ENCODE measurements at regions not wholly inside any gene's neighbourhood (a gene's known extent, or its start where the extent isn't known, plus 50 kb on each side); places are given as distances from the start of the nearest gene placed in this dataset.

GRCh38 chr10:108696792-108697477, 1226.4 kb downstream of the XPNPEP1 start:
- Histone ChIP-seq H3K9me3 (ENCODE audit: control insufficient read depth, insufficient read depth, low read length) (no peaks in the 10 kb centered on the region), H3K4me3 (ENCODE audit: low read depth, low read length) (no peak overlapping the region), H3K27ac (ENCODE audit: low read depth, low read length) (no peak overlapping the region), H3K27me3 (ENCODE audit: control insufficient read depth, insufficient read depth, low read length) (no peaks in the 10 kb centered on the region), H3K36me3 (ENCODE audit: control insufficient read depth, insufficient read depth, low read length) (no peaks in the 10 kb centered on the region), H3K4me1 (ENCODE audit: control insufficient read depth, insufficient read depth, low read length) (no peaks in the 10 kb centered on the region)
- no peak for DNase-seq (ENCODE audit: low read depth in 4 of 6, low spot score in 6 of 6)
- no CpG with 5 or more reads among the region's 4 CpGs for WGBS (ENCODE audit: insufficient coverage)

DNA sequence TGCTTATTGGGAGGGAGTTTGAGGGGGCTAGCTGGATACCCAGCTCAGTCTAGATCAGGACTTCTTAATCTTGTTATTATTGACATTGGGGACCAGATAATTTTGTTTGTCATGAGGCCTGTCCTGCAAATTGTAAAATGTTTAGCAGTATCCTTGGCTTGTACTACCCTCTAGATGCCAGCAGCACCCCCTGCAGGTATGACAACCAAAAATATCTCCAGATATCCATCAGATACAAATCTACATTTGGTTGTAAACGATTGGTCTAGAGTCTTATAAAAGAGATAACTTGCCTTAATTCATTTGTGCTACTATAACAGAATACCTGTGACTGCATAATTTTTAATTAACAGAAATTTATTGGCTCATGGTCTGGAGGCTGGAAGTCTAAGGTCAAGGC, 1232.2 kb downstream of the XPNPEP1 start:
- WGBS (ENCODE audit: insufficient coverage) = no CpG with 5 or more reads among the region's 1 CpG
- H3K27me3 ChIP-seq (ENCODE audit: control insufficient read depth, insufficient read depth, low read length) = no peaks in the 10 kb centered on the region
- no peaks in the 10 kb centered on the region for H3K9me3 ChIP-seq (ENCODE audit: control insufficient read depth, insufficient read depth, low read length)
- no peak overlapping the region for H3K27ac ChIP-seq (ENCODE audit: low read depth, low read length)
- DNase-seq (ENCODE audit: low read depth in 4 of 6, low spot score in 6 of 6) = no peak
- no peaks in the 10 kb centered on the region for H3K4me1 ChIP-seq (ENCODE audit: control insufficient read depth, insufficient read depth, low read length)
- H3K36me3 ChIP-seq (ENCODE audit: control insufficient read depth, insufficient read depth, low read length) = no peaks in the 10 kb centered on the region
- no peak overlapping the region for H3K4me3 ChIP-seq (ENCODE audit: low read depth, low read length)

DNA sequence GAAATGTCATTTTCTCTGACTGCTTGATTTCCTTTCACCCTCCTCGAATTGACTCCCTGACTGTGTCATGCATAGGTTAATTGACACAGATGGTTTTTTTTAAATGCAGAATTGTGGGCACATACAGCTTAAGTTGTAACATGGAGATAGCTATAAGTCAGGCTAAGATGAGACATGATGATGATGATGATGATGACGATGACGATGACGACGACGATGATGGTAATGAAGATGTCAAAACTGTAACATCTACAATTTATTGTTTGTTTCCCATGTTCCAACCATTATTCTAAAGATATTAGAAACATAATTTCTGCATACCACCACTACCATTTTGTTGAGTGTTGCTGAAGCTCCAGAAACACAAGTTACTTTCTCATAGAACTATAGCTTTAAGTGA, 1232.8 kb downstream of the XPNPEP1 start:
- no peaks in the 10 kb centered on the region for H3K9me3 ChIP-seq (ENCODE audit: control insufficient read depth, insufficient read depth, low read length)
- no peaks in the 10 kb centered on the region for H3K36me3 ChIP-seq (ENCODE audit: control insufficient read depth, insufficient read depth, low read length)
- H3K4me1 ChIP-seq (ENCODE audit: control insufficient read depth, insufficient read depth, low read length) = no peaks in the 10 kb centered on the region
- no peak for DNase-seq (ENCODE audit: low read depth in 4 of 6, low spot score in 6 of 6)
- no peak overlapping the region for H3K27ac ChIP-seq (ENCODE audit: low read depth, low read length)
- WGBS (ENCODE audit: insufficient coverage) = no CpG with 5 or more reads among the region's 6 CpGs
- H3K4me3 ChIP-seq (ENCODE audit: low read depth, low read length) = no peak overlapping the region
- no peaks in the 10 kb centered on the region for H3K27me3 ChIP-seq (ENCODE audit: control insufficient read depth, insufficient read depth, low read length)

GRCh38 chr10:108689891-108690290, 1233.4 kb downstream of the XPNPEP1 start:
- no peak overlapping the region for H3K4me3 ChIP-seq (ENCODE audit: low read depth, low read length)
- no peaks in the 10 kb centered on the region for H3K36me3 ChIP-seq (ENCODE audit: control insufficient read depth, insufficient read depth, low read length)
- no peak for DNase-seq (ENCODE audit: low read depth in 4 of 6, low spot score in 6 of 6)
- no peaks in the 10 kb centered on the region for H3K27me3 ChIP-seq (ENCODE audit: control insufficient read depth, insufficient read depth, low read length)
- H3K9me3 ChIP-seq (ENCODE audit: control insufficient read depth, insufficient read depth, low read length) = no peaks in the 10 kb centered on the region
- no peaks in the 10 kb centered on the region for H3K4me1 ChIP-seq (ENCODE audit: control insufficient read depth, insufficient read depth, low read length)
- H3K27ac ChIP-seq (ENCODE audit: low read depth, low read length) = no peak overlapping the region

GRCh38 chr10:108688314-108688713, 1235.0 kb downstream of the XPNPEP1 start:
- no peak for DNase-seq (ENCODE audit: low read depth in 4 of 6, low spot score in 6 of 6)
- Histone ChIP-seq H3K27ac (ENCODE audit: low read depth, low read length) (no peak overlapping the region), H3K4me1 (ENCODE audit: control insufficient read depth, insufficient read depth, low read length) (no peaks in the 10 kb centered on the region), H3K9me3 (ENCODE audit: control insufficient read depth, insufficient read depth, low read length) (no peaks in the 10 kb centered on the region), H3K27me3 (ENCODE audit: control insufficient read depth, insufficient read depth, low read length) (no peaks in the 10 kb centered on the region), H3K4me3 (ENCODE audit: low read depth, low read length) (no peak overlapping the region), H3K36me3 (ENCODE audit: control insufficient read depth, insufficient read depth, low read length) (no peaks in the 10 kb centered on the region)
- WGBS (ENCODE audit: insufficient coverage) = no CpG with 5 or more reads among the region's 2 CpGs

DNA sequence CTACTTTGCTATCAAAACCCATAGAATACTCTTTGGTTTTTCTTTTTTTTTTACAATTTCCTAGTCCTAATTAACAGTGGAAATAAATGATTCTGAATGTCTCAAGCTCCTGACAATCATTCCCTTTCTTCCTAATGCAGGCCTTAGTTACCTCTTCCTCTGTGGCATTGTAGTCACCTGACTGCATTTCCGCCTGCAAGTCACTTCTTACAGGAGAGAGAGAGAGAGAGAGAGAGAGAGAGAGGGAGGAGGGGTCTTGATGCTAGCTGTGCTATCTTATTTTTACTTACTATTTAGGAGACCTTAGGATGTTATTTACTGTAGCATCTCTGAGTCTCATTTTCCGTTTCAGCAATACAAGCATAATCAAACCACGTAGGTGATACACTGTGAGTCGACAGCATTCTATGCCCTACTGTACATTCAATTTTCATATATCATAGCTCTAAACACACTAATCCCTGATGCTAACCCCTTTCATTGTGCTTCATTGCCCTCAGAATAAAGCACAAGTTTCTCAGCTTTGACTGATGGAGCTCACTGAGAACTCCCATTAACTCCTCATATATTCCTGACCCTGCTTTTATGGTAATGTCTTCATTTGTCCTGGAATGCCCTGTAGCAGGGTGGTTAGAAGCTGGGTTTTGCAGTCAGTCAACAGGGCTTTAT, 1237.3 kb downstream of the XPNPEP1 start:
- no peak overlapping the region for H3K27ac ChIP-seq (ENCODE audit: low read depth, low read length)
- 70% methylated on average over 3 of the region's 4 CpGs for WGBS (ENCODE audit: insufficient coverage)
- peak in 1 of 6 donors; percentile 52 for DNase-seq (ENCODE audit: low read depth in 4 of 6, low spot score in 6 of 6)
- H3K27me3 ChIP-seq (ENCODE audit: control insufficient read depth, insufficient read depth, low read length) = no peaks in the 10 kb centered on the region
- no peaks in the 10 kb centered on the region for H3K36me3 ChIP-seq (ENCODE audit: control insufficient read depth, insufficient read depth, low read length)
- H3K4me1 ChIP-seq (ENCODE audit: control insufficient read depth, insufficient read depth, low read length) = no peaks in the 10 kb centered on the region
- H3K9me3 ChIP-seq (ENCODE audit: control insufficient read depth, insufficient read depth, low read length) = no peaks in the 10 kb centered on the region
- H3K4me3 ChIP-seq (ENCODE audit: low read depth, low read length) = no peak overlapping the region

DNA sequence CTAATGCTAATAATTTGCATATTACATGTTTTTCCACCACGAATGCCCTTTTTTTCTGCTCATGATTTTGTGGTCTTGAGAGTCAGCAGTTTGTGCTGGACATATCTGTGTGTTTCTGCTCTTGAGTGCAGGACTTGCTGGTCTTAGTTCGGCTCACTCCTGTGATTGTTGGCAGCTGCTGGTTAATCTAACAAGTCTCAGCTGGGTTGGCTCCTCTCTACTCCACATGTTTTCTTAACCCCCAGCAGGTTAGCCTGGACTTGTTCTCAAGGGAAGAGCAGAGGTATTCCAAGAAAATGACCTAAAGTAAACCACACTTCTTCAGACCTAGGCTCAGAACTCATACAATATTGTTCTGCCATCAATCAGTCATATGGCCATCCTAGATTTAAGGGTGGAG, 1238.9 kb downstream of the XPNPEP1 start:
- H3K27me3 ChIP-seq (ENCODE audit: control insufficient read depth, insufficient read depth, low read length) = no peaks in the 10 kb centered on the region
- H3K4me3 ChIP-seq (ENCODE audit: low read depth, low read length) = no peak overlapping the region
- no peaks in the 10 kb centered on the region for H3K36me3 ChIP-seq (ENCODE audit: control insufficient read depth, insufficient read depth, low read length)
- 86% methylated on average over 1 of the region's 2 CpGs for WGBS (ENCODE audit: insufficient coverage)
- no peaks in the 10 kb centered on the region for H3K9me3 ChIP-seq (ENCODE audit: control insufficient read depth, insufficient read depth, low read length)
- no peaks in the 10 kb centered on the region for H3K4me1 ChIP-seq (ENCODE audit: control insufficient read depth, insufficient read depth, low read length)
- peak in 1 of 6 donors; percentile 53 for DNase-seq (ENCODE audit: low read depth in 4 of 6, low spot score in 6 of 6)
- H3K27ac ChIP-seq (ENCODE audit: low read depth, low read length) = no peak overlapping the region

- no peak for DNase-seq (ENCODE audit: low read depth in 4 of 6, low spot score in 6 of 6)
- Histone ChIP-seq H3K4me3 (ENCODE audit: low read depth, low read length) (no peak overlapping the region), H3K27me3 (ENCODE audit: control insufficient read depth, insufficient read depth, low read length) (no peaks in the 10 kb centered on the region), H3K27ac (ENCODE audit: low read depth, low read length) (no peak overlapping the region), H3K9me3 (ENCODE audit: control insufficient read depth, insufficient read depth, low read length) (no peaks in the 10 kb centered on the region), H3K36me3 (ENCODE audit: control insufficient read depth, insufficient read depth, low read length) (no peaks in the 10 kb centered on the region), H3K4me1 (ENCODE audit: control insufficient read depth, insufficient read depth, low read length) (no peaks in the 10 kb centered on the region)
These were observed 1249.6 kb downstream of the XPNPEP1 start for GRCh38 chr10:108673741-108674140.

DNA sequence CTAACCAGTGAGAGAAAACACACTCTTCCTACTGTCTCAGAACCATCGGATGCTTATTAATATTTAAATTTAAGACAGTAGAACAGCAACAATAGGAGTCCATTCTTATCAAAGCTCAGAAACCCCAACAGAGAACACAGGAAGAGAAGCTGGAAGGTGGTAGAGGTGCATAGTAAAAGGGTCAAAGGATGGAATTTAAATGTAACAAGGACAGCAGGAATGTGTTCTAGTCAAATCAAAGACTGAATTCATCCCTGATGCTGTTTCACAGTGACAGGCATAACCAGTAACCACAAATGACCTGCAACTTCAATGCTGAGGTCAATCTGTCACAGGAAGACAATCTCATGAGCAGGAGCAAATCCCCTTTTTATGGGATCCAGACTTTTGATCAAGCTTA, 1259.7 kb downstream of the XPNPEP1 start:
- Histone ChIP-seq H3K9me3 (ENCODE audit: control insufficient read depth, insufficient read depth, low read length) (no peaks in the 10 kb centered on the region), H3K4me1 (ENCODE audit: control insufficient read depth, insufficient read depth, low read length) (no peaks in the 10 kb centered on the region), H3K36me3 (ENCODE audit: control insufficient read depth, insufficient read depth, low read length) (no peaks in the 10 kb centered on the region), H3K27ac (ENCODE audit: low read depth, low read length) (no peak overlapping the region), H3K4me3 (ENCODE audit: low read depth, low read length) (no peak overlapping the region), H3K27me3 (ENCODE audit: control insufficient read depth, insufficient read depth, low read length) (no peaks in the 10 kb centered on the region)
- no peak for DNase-seq (ENCODE audit: low read depth in 4 of 6, low spot score in 6 of 6)
- WGBS (ENCODE audit: insufficient coverage) = no CpG with 5 or more reads among the region's 1 CpG

DNA sequence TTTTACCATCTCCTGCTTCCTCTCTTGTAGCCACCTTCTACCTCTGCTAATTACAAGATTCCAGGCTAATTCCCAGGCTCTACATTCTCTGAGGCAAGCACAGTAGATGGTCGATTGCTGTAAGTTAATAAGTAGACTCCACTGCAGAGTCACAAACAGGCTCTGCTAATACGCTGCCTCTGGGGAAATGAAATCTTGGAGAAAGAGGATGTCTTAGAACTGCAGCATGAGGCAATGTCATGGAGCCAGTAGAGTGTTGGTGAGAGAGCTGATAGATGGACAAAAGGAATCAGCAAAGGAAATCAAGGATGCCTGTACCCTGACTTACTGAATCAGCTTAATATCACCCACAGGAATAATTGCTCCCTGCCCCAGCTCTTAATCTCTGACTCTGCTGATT, 1260.3 kb downstream of the XPNPEP1 start:
- DNase-seq (ENCODE audit: low read depth in 4 of 6, low spot score in 6 of 6) = peak in 1 of 6 donors; percentile 25
- no peaks in the 10 kb centered on the region for H3K9me3 ChIP-seq (ENCODE audit: control insufficient read depth, insufficient read depth, low read length)
- no peaks in the 10 kb centered on the region for H3K36me3 ChIP-seq (ENCODE audit: control insufficient read depth, insufficient read depth, low read length)
- no peaks in the 10 kb centered on the region for H3K27me3 ChIP-seq (ENCODE audit: control insufficient read depth, insufficient read depth, low read length)
- H3K4me1 ChIP-seq (ENCODE audit: control insufficient read depth, insufficient read depth, low read length) = no peaks in the 10 kb centered on the region
- H3K27ac ChIP-seq (ENCODE audit: low read depth, low read length) = no peak overlapping the region
- no CpG with 5 or more reads among the region's 2 CpGs for WGBS (ENCODE audit: insufficient coverage)
- H3K4me3 ChIP-seq (ENCODE audit: low read depth, low read length) = no peak overlapping the region
